ENCODE measurements at regions not wholly inside any gene's neighbourhood (a gene's known extent, or its start where the extent isn't known, plus 50 kb on each side); places are given as distances from the start of the nearest gene placed in this dataset.

GRCh38 chr9:25029743-25030142 lies 484.0 kb upstream of the IZUMO3 start:
- H3K27me3 ChIP-seq (ENCODE audit: control insufficient read depth, insufficient read depth, low read length), result no peaks in the 10 kb centered on the region
- in situ Hi-C loops (cut with MboI; ENCODE audit: low sequenced_read_pairs), result no loop called here

More at GRCh38 chr9:25029743-25030142, 484.0 kb upstream of the IZUMO3 start:
- Histone ChIP-seq H2AFZ (replicated peaks; ENCODE audit: low read length, poor library complexity) (no peak overlapping the region), H4K8ac (ENCODE audit: low read depth in 2 of 2, low read length in 2 of 2) (no peak overlapping the region), H2BK120ac (ENCODE audit: low read depth, low read length) (no peak overlapping the region), H3K4me1 (ENCODE audit: control insufficient read depth, insufficient read depth, low read length) (no peaks in the 10 kb centered on the region), H3K27ac (ENCODE audit: insufficient read depth, low read length) (no peak overlapping the region), H3K9me1 (ENCODE audit: insufficient read depth, low read length) (no peaks in the 10 kb centered on the region), H3K18ac (ENCODE audit: low read depth, low read length) (no peak overlapping the region), H3K23ac (ENCODE audit: low read depth, low read length) (no peak overlapping the region), H2BK5ac (ENCODE audit: low read depth, low read length, poor library complexity, severe bottlenecking) (no peak overlapping the region), H3K4me2 (ENCODE audit: low read depth, low read length) (no peak overlapping the region), H3K4ac (ENCODE audit: low read depth, low read length) (no peak overlapping the region), H2AK5ac (ENCODE audit: low read depth, low read length) (no peak overlapping the region), H4K91ac (ENCODE audit: insufficient read depth, low read depth, low read length) (no peak overlapping the region), H3K14ac (replicated peaks; ENCODE audit: low read depth, low read length) (no peak overlapping the region), H3K9ac (ENCODE audit: low read depth, low read length) (no peak overlapping the region), H3K4me3 (ENCODE audit: insufficient read depth, low read depth, low read length) (no peak overlapping the region), H3K56ac (ENCODE audit: extremely low read depth, insufficient read depth, low read length) (no peak overlapping the region), H2BK20ac (ENCODE audit: low read depth, low read length) (no peak overlapping the region), H4K20me1 (ENCODE audit: insufficient read depth, low read length) (no peaks in the 10 kb centered on the region), H4K5ac (ENCODE audit: low read depth, low read length) (no peak overlapping the region), H3K36me3 (ENCODE audit: control insufficient read depth, insufficient read depth, low read length) (no peaks in the 10 kb centered on the region), H2BK15ac (ENCODE audit: low read depth, low read length) (no peak overlapping the region), H3K9me3 (ENCODE audit: control insufficient read depth, insufficient read depth, low read length) (peaks cover 10% of the 10 kb centered on the region), H2AK9ac (replicated peaks; ENCODE audit: low read depth, low read length, poor library complexity) (no peak overlapping the region), H3K79me1 (ENCODE audit: low read depth in 1 of 2, low read length in 2 of 2) (no peaks in the 10 kb centered on the region)
- no TSS peak for BruUV-seq (replicated peaks)
- ATAC-seq (ENCODE audit: low read depth), result no peak
- no CpG with 5 or more reads among the region's 2 CpGs for WGBS, 2 experiments (ENCODE audit: extremely low coverage in 2 of 2, insufficient read length in 1 of 2)
- ChIA-PET POLR2A (ENCODE audit: unreplicated experiment) (no interaction called here), CTCF (no interaction called here)
- dilution Hi-C loops (cut with HindIII; ENCODE audit: low sequenced_read_pairs, unreplicated experiment) (no loop called here), intact Hi-C loops (cut with micrococcal nuclease) (loop anchor here (10.0 kb wide), 1 partner anchor 55 kb away; no protein-coding TSS in a partner anchor)
- TF ChIP-seq CTCF (conservative IDR thresholded peaks at IDR 0.05; ENCODE audit: low read depth, low read length) (no peak), MAZ (IDR thresholded peaks at IDR 0.05; ENCODE audit: borderline replicate concordance, low read depth, low read length) (no peak), POLR2A (IDR thresholded peaks at IDR 0.05; ENCODE audit: low read depth, low read length) (no peak), NFE2L2 (IDR thresholded peaks at IDR 0.05; ENCODE audit: low read depth, low read length) (no peak), MXI1 (IDR thresholded peaks at IDR 0.05; ENCODE audit: borderline replicate concordance, low read depth, low read length) (no peak), CHD1 (IDR thresholded peaks at IDR 0.05; ENCODE audit: low read depth, low read length) (no peak), BHLHE40 (IDR thresholded peaks at IDR 0.05; ENCODE audit: low read depth, low read length) (no peak), SMC3 (IDR thresholded peaks at IDR 0.05; ENCODE audit: low read depth, low read length) (no peak), RAD21 (IDR thresholded peaks at IDR 0.05; ENCODE audit: low read length) (no peak), ELK1 (IDR thresholded peaks at IDR 0.05; ENCODE audit: borderline replicate concordance, low read depth, low read length) (no peak), MAFK (IDR thresholded peaks at IDR 0.05; ENCODE audit: low read depth, low read length) (no peak), FOS (IDR thresholded peaks at IDR 0.05; ENCODE audit: low read depth, low read length) (no peak)
- DNase-seq, result no peak

Data from IMR-90 (cell line).